ENCODE measurements at regions not wholly inside any gene's neighbourhood (a gene's known extent, or its start where the extent isn't known, plus 50 kb on each side); places are given as distances from the start of the nearest gene placed in this dataset.
"Not testable (repeated sequence)": the region's sequence is repeated elsewhere in the genome, so short reads cannot be mapped to it uniquely, and the experiment has no call there.

DNA sequence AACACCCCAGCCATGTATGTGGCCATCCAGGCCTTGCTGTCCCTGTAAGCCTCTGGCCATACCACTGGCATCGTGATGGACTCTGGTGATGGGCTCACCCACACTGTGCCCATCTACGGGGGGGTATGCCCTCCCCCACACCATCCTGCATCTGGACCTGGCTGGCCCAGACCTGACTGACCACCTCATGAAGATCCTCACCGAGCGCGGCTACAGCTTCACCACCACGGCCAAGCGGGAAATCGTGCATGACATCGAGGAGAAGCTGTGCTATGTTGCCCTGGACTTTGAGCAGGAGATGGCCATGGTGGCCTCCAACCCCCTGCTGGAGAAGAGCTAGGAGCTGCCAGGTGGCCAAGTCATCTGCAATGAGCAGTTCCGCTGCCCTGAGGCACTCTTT is 80.4 kb upstream of the ZCCHC2 start:
- no peak overlapping the region for H3K27ac ChIP-seq
- no peak for DNase-seq (ENCODE audit: low read depth, low spot score)

DNA sequence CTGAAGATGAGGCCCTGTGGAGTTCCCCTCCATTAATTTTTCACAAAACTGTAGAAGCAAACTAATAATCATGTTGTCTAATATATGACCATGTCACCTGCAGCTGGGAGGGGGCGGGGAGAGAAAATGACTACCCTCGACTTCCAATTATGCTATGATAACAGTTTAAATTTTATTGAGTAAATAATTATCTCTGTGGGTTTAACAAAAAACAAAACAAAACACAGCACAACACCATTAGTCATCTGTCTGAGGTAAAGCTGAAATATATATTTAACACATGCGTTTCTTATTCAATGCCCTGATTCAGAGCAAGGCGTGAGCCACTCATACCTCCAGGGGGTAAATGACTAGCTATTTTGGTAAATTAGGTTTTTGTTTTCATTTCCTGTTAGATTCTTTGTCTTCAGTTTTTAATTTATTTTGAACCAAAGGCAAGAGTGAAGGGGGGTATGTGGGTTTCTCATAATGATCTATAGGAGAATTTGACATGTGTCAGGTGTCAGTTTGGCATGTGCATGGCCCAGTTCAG is 77.4 kb upstream of the ZCCHC2 start:
- no peak for DNase-seq (ENCODE audit: low read depth, low spot score)
- no peak overlapping the region for H3K27ac ChIP-seq

DNA sequence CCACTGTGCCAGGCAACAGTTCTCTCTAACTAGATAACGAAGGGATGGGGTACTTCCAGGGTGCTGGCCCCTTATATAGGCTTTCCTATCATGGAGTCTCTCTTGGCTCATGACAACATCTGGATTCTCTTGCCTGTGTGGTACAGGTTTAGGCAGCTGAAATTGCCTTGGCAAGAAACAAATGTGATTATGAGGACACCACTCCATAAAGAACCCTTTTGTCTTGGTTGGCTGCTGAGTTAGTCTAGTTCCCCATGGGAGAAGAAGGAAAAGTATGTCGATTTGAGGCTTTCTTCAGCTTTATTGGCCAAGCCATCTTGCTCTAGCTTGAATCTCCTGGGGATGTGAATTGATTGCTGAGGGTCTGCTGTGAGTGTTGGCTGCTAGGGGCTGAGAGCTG is 76.3 kb upstream of the ZCCHC2 start:
- no peak overlapping the region for H3K27ac ChIP-seq
- no peak for DNase-seq (ENCODE audit: low read depth, low spot score)

GRCh38 chr18:62447652-62448051 is 75.2 kb upstream of the ZCCHC2 start:
- no peak for DNase-seq (ENCODE audit: low read depth, low spot score)
- H3K27ac ChIP-seq, result no peak overlapping the region

- no peak for DNase-seq (ENCODE audit: low read depth, low spot score)
- H3K27ac ChIP-seq, result no peak overlapping the region
Observed at GRCh38 chr18:62448426-62448825, 74.4 kb upstream of the ZCCHC2 start.

- DNase-seq (ENCODE audit: low read depth, low spot score), result no peak
Observed at GRCh38 chr18:62449490-62450104, 73.2 kb upstream of the ZCCHC2 start.

GRCh38 chr18:62450175-62450545 is 72.7 kb upstream of the ZCCHC2 start:
- no peak for DNase-seq (ENCODE audit: low read depth, low spot score)
- no peak overlapping the region for H3K27ac ChIP-seq

More at GRCh38 chr18:62449490-62450104, 73.2 kb upstream of the ZCCHC2 start:
- no peak overlapping the region for H3K27ac ChIP-seq

GRCh38 chr18:62450546-62451410 is 72.0 kb upstream of the ZCCHC2 start:
- peak overlapping the region; percentile 15 for H3K27ac ChIP-seq
- DNase-seq (ENCODE audit: low read depth, low spot score), result no peak

- H3K27ac ChIP-seq, result no peak overlapping the region
- no peak for DNase-seq (ENCODE audit: low read depth, low spot score)
Observed at GRCh38 chr18:62452280-62452831, 70.5 kb upstream of the ZCCHC2 start.

DNA sequence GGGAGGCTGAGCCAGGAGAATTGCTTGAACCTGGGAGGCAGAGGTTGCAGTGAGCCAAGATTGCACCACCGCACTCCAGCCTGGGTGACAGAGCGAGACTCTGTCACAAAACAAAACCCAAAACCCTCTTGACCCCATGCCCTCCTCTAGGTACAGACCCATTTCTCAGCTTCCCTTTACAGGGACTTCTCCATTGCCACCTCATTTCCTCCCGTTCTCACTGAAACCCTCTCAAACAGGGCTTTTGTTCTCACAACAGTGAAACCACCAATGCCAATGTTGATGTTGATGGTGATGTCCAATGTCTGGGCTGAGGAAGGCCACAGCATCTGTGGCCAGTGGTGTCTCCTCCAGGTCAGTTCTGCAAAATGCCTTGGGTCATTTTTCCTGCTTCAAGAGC is 69.0 kb upstream of the ZCCHC2 start:
- DNase-seq (ENCODE audit: low read depth, low spot score), result no peak
- no peak overlapping the region for H3K27ac ChIP-seq

DNA sequence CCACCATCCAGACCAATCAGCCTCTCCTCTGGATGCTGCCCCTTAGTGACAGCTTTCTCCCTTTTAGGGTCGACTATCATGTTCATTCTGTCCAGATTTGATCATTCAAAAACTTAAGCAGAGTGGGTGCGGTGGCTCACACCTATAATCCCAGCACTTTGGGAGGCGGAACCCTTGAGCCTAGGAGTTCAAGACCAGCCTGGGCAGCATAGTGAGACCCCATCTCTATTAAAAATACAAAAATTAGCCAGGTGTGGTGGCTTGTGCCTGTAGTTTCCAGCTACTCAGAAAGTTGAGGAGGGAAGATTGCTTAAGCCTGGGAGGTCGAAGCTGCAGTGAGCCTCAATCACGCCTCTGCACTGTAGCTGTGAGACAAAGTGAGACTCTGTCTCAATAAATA is 68.3 kb upstream of the ZCCHC2 start:
- no peak for DNase-seq (ENCODE audit: low read depth, low spot score)
- H3K27ac ChIP-seq, result no peak overlapping the region

GRCh38 chr18:62455222-62455621 is 67.6 kb upstream of the ZCCHC2 start:
- no peak overlapping the region for H3K27ac ChIP-seq
- DNase-seq (ENCODE audit: low read depth, low spot score), result no peak

- no peak for DNase-seq (ENCODE audit: low read depth, low spot score)
- H3K27ac ChIP-seq, result no peak overlapping the region
Observed at GRCh38 chr18:62457877-62458276, 64.9 kb upstream of the ZCCHC2 start.

GRCh38 chr18:62458346-62458745 is 64.5 kb upstream of the ZCCHC2 start:
- DNase-seq (ENCODE audit: low read depth, low spot score), result no peak
- H3K27ac ChIP-seq, result no peak overlapping the region

GRCh38 chr18:62458868-62459716 is 63.7 kb upstream of the ZCCHC2 start:
- no peak overlapping the region for H3K27ac ChIP-seq
- DNase-seq (ENCODE audit: low read depth, low spot score), result no peak

DNA sequence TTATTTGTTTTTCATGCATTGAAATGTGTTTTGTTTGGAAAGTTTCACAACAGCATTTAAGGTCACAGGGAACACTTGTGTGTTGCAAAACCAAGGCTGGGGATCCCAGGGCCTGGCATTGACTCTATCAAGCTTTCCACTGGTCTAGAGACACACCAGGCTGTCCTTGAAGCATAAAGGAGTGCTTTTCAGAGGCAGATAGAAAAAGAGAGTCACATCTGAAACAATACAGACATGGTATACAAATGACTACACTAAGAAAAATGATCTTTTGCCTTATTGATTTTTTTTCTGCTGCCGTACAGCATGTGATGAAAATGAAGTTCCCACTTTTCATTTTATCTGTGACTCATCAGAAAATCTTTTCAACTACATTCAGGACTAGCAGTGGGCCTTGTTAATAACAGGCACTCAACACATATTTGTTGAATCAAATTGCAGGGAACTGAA is 61.9 kb upstream of the ZCCHC2 start:
- no peak for DNase-seq (ENCODE audit: low read depth, low spot score)
- H3K27ac ChIP-seq, result no peak overlapping the region

- no peak for DNase-seq (ENCODE audit: low read depth, low spot score)
- H3K27ac ChIP-seq, result no peak overlapping the region
Observed at GRCh38 chr18:62461591-62461990, 61.2 kb upstream of the ZCCHC2 start.

- DNase-seq (ENCODE audit: low read depth, low spot score), result no peak
- no peak overlapping the region for H3K27ac ChIP-seq
Observed at GRCh38 chr18:62464266-62464665, 58.6 kb upstream of the ZCCHC2 start.

GRCh38 chr18:62469131-62469530 is 53.7 kb upstream of the ZCCHC2 start:
- H3K27ac ChIP-seq, result not testable (repeated sequence)

More at GRCh38 chr18:62469131-62469530, 53.7 kb upstream of the ZCCHC2 start:
- not testable (repeated sequence) for DNase-seq (ENCODE audit: low read depth, low spot score)

Data from epithelial cell of prostate (primary cell).